HCT116 (cell line): ENCODE measurements at regions not wholly inside any gene's neighbourhood (a gene's known extent, or its start where the extent isn't known, plus 50 kb on each side); places are given as distances from the start of the nearest gene placed in this dataset.

Experiments
- ATAC-seq: fragments of 200-7000 bp; cut with Tn5 transposase; 2 replicates; pipeline ENCODE4 v1.9.1; 2020; ENCODE audit warnings: mild to moderate bottlenecking, moderate library complexity
- BruUV-seq: library from RNA; stranded (reverse); fragments of 400-500 nt; replicated peaks from 2 replicates; lab custom pipeline; 2021; lab: Mats Ljungman, UMichigan
- CTCF ChIA-PET: fragments of 300-600 bp; sonication (Branson Sonifier 250); formaldehyde crosslinking; loops from one replicate; lab custom pipeline; 2021; ENCODE audit warnings: antibody characterized with exemption; lab: Charles Lee
- POLR2A ChIA-PET: fragments of 300-600, 350-600 bp; sonication (Branson Sonifier 250); formaldehyde crosslinking; loops from one replicate; lab custom pipeline; 2021; ENCODE audit warnings: antibody characterized with exemption; lab: Charles Lee
- RAD21 ChIA-PET, 2 experiments: fragments of 300-600 bp; sonication (Branson Sonifier 250); formaldehyde crosslinking; loops; one replicate each; lab custom pipeline; 2023; ENCODE audit warnings: low total read pairs in 2 of 2; ENCODE audit not compliant: uncharacterized antibody in 2 of 2, unreplicated experiment in 2 of 2, low non-redundant PET in 1 of 2; lab: Charles Lee
- DNase-seq: peaks from one replicate; pipeline ENCODE4 v3.0.0-alpha.2; 2010; ENCODE audit warnings: low read depth, low spot score
- H2AFZ ChIP-seq: fragments of 200-600 bp; shearing (Covaris generic), sonication (generic); 2 replicates; pipeline ENCODE4 v1.6.1; 2017; ENCODE audit warnings: low read depth, mixed run types, mixed read lengths, antibody characterized with exemption, low read length; ENCODE audit not compliant: poor library complexity, severe bottlenecking
- H3K27ac ChIP-seq: 2 replicates; pipeline ENCODE4 v1.5.1; 2012; ENCODE audit warnings: low read depth, low read length
- H3K27me3 ChIP-seq: fragments of 200-600 bp; sonication (generic); 2 replicates; pipeline ENCODE4 v1.6.1; 2016; ENCODE audit warnings: mixed run types, low read length, mixed read lengths; ENCODE audit not compliant: insufficient read depth
- H3K36me3 ChIP-seq, 2 experiments: fragments of 200-500 bp in 1 of 2; fragments of 200-600 bp in 1 of 2; sonication (Bioruptor generic) in 1 of 2; sonication (generic) in 1 of 2; 2 replicates each; pipeline versions ENCODE4 v1.5.1 to v1.6.1; 2014 to 2016; ENCODE audit warnings: low read length in 2 of 2, inconsistent platforms in 1 of 2, mixed read lengths in 1 of 2, mixed run types in 1 of 2; ENCODE audit not compliant: insufficient read depth in 2 of 2, control insufficient read depth in 1 of 2
- H3K4me1 ChIP-seq, 2 experiments: fragments of 200-600 bp in 1 of 2; sonication (generic) in 1 of 2; 2 replicates each; pipeline versions ENCODE4 v1.5.1 to v1.6.1; 2012 to 2017; ENCODE audit warnings: low read length in 2 of 2, inconsistent platforms in 1 of 2, mild to moderate bottlenecking in 1 of 2, mixed read lengths in 1 of 2, mixed run types in 1 of 2, moderate library complexity in 1 of 2; ENCODE audit not compliant: insufficient read depth in 2 of 2, control insufficient read depth in 1 of 2
- H3K4me2 ChIP-seq: fragments of 200-600 bp; sonication (generic); 2 replicates; pipeline ENCODE4 v1.6.1; 2017; ENCODE audit warnings: mixed run types, low read length, mixed read lengths
- H3K4me3 ChIP-seq, 2 experiments: fragments of 200-600 bp in 1 of 2; sonication (generic) in 1 of 2; replicated peaks in 1 of 2; 2 replicates each; pipeline ENCODE4 v1.5.1; 2011 to 2016; ENCODE audit warnings: low read length in 2 of 2, control low read depth in 1 of 2, low read depth in 1 of 2, mild to moderate bottlenecking in 1 of 2, mixed read lengths in 1 of 2, mixed run types in 1 of 2
- H3K79me2 ChIP-seq: fragments of 200-600 bp; sonication (generic); 2 replicates; pipeline ENCODE4 v1.6.1; 2017; ENCODE audit warnings: mild to moderate bottlenecking, mixed run types, low read length, moderate library complexity, mixed read lengths; ENCODE audit not compliant: insufficient read depth
- H3K9ac ChIP-seq: fragments of 200-600 bp; sonication (generic); 2 replicates; pipeline ENCODE4 v1.6.1; 2016; ENCODE audit warnings: low read length, mixed read lengths
- H3K9me2 ChIP-seq: fragments of 200-600 bp; sonication (generic), shearing (Covaris generic); 2 replicates; pipeline ENCODE4 v1.6.1; 2017; ENCODE audit warnings: mixed run types, mild to moderate bottlenecking, moderate library complexity; ENCODE audit not compliant: insufficient read depth
- H3K9me3 ChIP-seq, 2 experiments: fragments of 200-500 bp in 1 of 2; fragments of 200-600 bp in 1 of 2; sonication (Bioruptor generic) in 1 of 2; sonication (generic) in 1 of 2; 2 replicates each; pipeline ENCODE4 v1.6.1; 2014 to 2017; ENCODE audit warnings: low read length in 2 of 2, mixed read lengths in 2 of 2, inconsistent platforms in 1 of 2, low read depth in 1 of 2, mild to moderate bottlenecking in 1 of 2, mixed run types in 1 of 2, moderate library complexity in 1 of 2; ENCODE audit not compliant: control insufficient read depth in 1 of 2, insufficient read depth in 1 of 2
- H4K20me1 ChIP-seq: fragments of 200-600 bp; sonication (generic), shearing (Covaris generic); 2 replicates; pipeline ENCODE4 v1.6.1; 2017; ENCODE audit warnings: mixed run types, mild to moderate bottlenecking, moderate library complexity; ENCODE audit not compliant: insufficient read depth
- CBX3 ChIP-seq: IDR thresholded peaks from 2 replicates; pipeline ENCODE4 v1.6.1; 2012; ENCODE audit warnings: low read depth
- CEBPB ChIP-seq: IDR thresholded peaks from 2 replicates; pipeline ENCODE4 v1.6.1; 2012; ENCODE audit warnings: low read depth
- ELF1 ChIP-seq: IDR thresholded peaks from 2 replicates; pipeline ENCODE4 v1.6.1; 2012; ENCODE audit warnings: low read depth, borderline replicate concordance
- JUND ChIP-seq: IDR thresholded peaks from 2 replicates; pipeline ENCODE4 v1.6.1; 2012
- SIN3A ChIP-seq: IDR thresholded peaks from 2 replicates; pipeline ENCODE4 v1.6.1; 2012; ENCODE audit warnings: low read depth
- SP1 ChIP-seq: IDR thresholded peaks from 2 replicates; pipeline ENCODE4 v1.6.1; 2012; ENCODE audit warnings: low read depth
- TCF7L2 ChIP-seq: IDR thresholded peaks from 2 replicates; pipeline ENCODE4 v1.7.0; 2011; ENCODE audit warnings: borderline replicate concordance, inconsistent platforms; ENCODE audit not compliant: insufficient read depth, insufficient read length; ENCODE audit errors: extremely low read depth
- ZFX ChIP-seq: fragments of 450-650 bp; IDR thresholded peaks from 2 replicates; pipeline ENCODE4 v1.6.1; 2017
- intact Hi-C: fragments of 100-400 bp; cut with micrococcal nuclease; formaldehyde crosslinking; loops from 2 replicates; pipeline ENCODE4 v1.10.0; 2022
- TF ChIP-seq, protein P1 (sequence below), 3 experiments: fragments of 200-600 bp in 1 of 3; sonication (generic) in 1 of 3; IDR thresholded peaks in 2 of 3; conservative IDR thresholded peaks in 1 of 3; 2 replicates each; pipeline ENCODE4 v1.5.1; 2012 to 2017; ENCODE audit warnings: low read depth in 2 of 3, low read length in 2 of 3, antibody characterized with exemption in 1 of 3, borderline replicate concordance in 1 of 3, control low read depth in 1 of 3, mild to moderate bottlenecking in 1 of 3, mixed read lengths in 1 of 3, mixed run types in 1 of 3, moderate library complexity in 1 of 3; ENCODE audit not compliant: insufficient read depth in 1 of 3
- TF ChIP-seq, protein P2 (sequence below): IDR thresholded peaks from 2 replicates; pipeline ENCODE4 v1.6.1; 2012; ENCODE audit warnings: low read depth

DNA sequence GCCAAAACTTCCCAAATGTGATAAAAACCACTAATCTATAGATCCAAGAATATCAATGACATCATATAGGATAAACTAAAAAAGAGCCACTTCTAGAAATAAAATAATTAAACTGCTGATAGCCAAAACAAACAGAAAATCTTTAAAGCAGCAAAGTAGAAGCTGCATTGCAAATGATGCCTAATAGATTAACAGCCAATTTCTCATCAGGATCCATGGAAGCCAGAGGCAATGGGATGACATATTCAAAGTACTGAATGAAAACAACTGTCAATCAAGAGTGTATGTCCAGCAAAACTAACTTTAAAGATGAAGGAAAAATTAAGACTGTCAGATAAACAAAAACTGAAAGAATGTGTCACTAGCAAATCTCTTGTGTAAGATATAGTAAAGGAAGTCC, 224.8 kb downstream of the PSAT1 start:
- no peak for DNase-seq
- no peak overlapping the region for H3K27ac ChIP-seq
- H3K9ac ChIP-seq, result no peak overlapping the region
- H3K4me3 ChIP-seq, result no peak overlapping the region
- no peaks in the 10 kb centered on the region for H3K4me1 ChIP-seq
- ChIA-PET POLR2A (no interaction called here), RAD21 (no interaction called here), CTCF (no interaction called here)
- intact Hi-C loops, result no loop called here
- no peaks in the 10 kb centered on the region for H3K9me2 ChIP-seq
- H3K79me2 ChIP-seq, result no peaks in the 10 kb centered on the region
- no TSS peak for BruUV-seq
- H3K9me3 ChIP-seq, result 0 out of 4 replicates have a peak, but pooled peaks cover 0 to 6% of the 10 kb centered on the region in 2 experiments
- no peak overlapping the region for H2AFZ ChIP-seq
- H4K20me1 ChIP-seq, result no peaks in the 10 kb centered on the region
- H3K36me3 ChIP-seq, result no peaks in the 10 kb centered on the region
- H3K27me3 ChIP-seq, result no peaks in the 10 kb centered on the region
- H3K4me2 ChIP-seq, result no peak overlapping the region
- ATAC-seq, result no peak
- TF ChIP-seq, protein P1, sequence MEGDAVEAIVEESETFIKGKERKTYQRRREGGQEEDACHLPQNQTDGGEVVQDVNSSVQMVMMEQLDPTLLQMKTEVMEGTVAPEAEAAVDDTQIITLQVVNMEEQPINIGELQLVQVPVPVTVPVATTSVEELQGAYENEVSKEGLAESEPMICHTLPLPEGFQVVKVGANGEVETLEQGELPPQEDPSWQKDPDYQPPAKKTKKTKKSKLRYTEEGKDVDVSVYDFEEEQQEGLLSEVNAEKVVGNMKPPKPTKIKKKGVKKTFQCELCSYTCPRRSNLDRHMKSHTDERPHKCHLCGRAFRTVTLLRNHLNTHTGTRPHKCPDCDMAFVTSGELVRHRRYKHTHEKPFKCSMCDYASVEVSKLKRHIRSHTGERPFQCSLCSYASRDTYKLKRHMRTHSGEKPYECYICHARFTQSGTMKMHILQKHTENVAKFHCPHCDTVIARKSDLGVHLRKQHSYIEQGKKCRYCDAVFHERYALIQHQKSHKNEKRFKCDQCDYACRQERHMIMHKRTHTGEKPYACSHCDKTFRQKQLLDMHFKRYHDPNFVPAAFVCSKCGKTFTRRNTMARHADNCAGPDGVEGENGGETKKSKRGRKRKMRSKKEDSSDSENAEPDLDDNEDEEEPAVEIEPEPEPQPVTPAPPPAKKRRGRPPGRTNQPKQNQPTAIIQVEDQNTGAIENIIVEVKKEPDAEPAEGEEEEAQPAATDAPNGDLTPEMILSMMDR (IDR thresholded peaks at IDR 0.05 in 2 of 3, conservative IDR thresholded peaks at IDR 0.05 in 1 of 3; ENCODE audit: borderline replicate concordance in 1 of 3, insufficient read depth in 1 of 3, low read depth in 2 of 3, low read length in 2 of 3), result no peak
- TF ChIP-seq ELF1, result no peak
- TF ChIP-seq, all 23 proteins: peak for 0

DNA sequence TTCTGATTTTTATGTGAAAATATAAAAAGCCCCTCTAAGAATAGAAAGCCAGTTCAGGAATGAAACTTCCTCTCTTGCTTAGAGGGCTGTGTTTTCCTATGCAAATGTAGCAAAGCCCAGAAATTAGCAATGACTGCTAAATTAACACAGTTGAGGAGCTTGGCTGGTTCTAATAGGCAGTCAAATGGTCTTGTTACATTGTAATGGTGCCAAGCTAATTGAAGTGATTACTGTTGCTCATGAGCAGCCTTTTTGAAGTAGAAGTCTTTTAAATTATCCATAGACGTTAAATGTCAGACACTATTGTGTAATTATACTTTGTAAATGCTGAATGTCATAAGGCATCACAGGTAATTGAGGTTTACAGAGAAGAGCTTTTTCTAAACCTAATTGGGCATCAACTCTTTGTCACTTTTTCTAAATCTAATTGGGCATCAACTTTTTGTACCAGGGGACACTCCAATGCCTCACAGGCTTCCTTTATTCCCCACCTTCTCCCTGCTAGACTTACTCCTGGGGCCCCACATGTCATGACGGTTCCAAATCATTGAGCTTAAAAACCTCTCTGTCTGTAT, 229.1 kb downstream of the PSAT1 start:
- RAD21 ChIA-PET, result no interaction called here
- intact Hi-C loops, result no loop called here
- CTCF ChIA-PET, result no interaction called here

More for the DNA sequence above, 229.1 kb downstream of the PSAT1 start:
- POLR2A ChIA-PET, result no interaction called here
- H3K9me2 ChIP-seq, result no peaks in the 10 kb centered on the region
- 0 out of 4 replicates have a peak, but pooled peaks cover 0 to 5% of the 10 kb centered on the region in 2 experiments for H3K9me3 ChIP-seq
- H3K4me2 ChIP-seq, result no peak overlapping the region
- no peak overlapping the region for H3K9ac ChIP-seq
- no peaks in the 10 kb centered on the region for H3K4me1 ChIP-seq
- H2AFZ ChIP-seq, result no peak overlapping the region
- no peak overlapping the region for H3K4me3 ChIP-seq
- H4K20me1 ChIP-seq, result no peaks in the 10 kb centered on the region
- no peaks in the 10 kb centered on the region for H3K79me2 ChIP-seq
- no peak for DNase-seq
- H3K36me3 ChIP-seq, result no peaks in the 10 kb centered on the region
- H3K27me3 ChIP-seq, result no peaks in the 10 kb centered on the region
- H3K27ac ChIP-seq, result no peak overlapping the region
- no TSS peak for BruUV-seq
- no peak for ATAC-seq
- TF ChIP-seq, protein P1 (IDR thresholded peaks at IDR 0.05 in 2 of 3, conservative IDR thresholded peaks at IDR 0.05 in 1 of 3; ENCODE audit: borderline replicate concordance in 1 of 3, insufficient read depth in 1 of 3, low read depth in 2 of 3, low read length in 2 of 3), result no peak
- TF ChIP-seq SIN3A, result no peak
- TF ChIP-seq CBX3, result no peak
- no peak for TF ChIP-seq SP1
- no peak for TF ChIP-seq TCF7L2
- no peak for TF ChIP-seq CEBPB
- TF ChIP-seq, protein P2, sequence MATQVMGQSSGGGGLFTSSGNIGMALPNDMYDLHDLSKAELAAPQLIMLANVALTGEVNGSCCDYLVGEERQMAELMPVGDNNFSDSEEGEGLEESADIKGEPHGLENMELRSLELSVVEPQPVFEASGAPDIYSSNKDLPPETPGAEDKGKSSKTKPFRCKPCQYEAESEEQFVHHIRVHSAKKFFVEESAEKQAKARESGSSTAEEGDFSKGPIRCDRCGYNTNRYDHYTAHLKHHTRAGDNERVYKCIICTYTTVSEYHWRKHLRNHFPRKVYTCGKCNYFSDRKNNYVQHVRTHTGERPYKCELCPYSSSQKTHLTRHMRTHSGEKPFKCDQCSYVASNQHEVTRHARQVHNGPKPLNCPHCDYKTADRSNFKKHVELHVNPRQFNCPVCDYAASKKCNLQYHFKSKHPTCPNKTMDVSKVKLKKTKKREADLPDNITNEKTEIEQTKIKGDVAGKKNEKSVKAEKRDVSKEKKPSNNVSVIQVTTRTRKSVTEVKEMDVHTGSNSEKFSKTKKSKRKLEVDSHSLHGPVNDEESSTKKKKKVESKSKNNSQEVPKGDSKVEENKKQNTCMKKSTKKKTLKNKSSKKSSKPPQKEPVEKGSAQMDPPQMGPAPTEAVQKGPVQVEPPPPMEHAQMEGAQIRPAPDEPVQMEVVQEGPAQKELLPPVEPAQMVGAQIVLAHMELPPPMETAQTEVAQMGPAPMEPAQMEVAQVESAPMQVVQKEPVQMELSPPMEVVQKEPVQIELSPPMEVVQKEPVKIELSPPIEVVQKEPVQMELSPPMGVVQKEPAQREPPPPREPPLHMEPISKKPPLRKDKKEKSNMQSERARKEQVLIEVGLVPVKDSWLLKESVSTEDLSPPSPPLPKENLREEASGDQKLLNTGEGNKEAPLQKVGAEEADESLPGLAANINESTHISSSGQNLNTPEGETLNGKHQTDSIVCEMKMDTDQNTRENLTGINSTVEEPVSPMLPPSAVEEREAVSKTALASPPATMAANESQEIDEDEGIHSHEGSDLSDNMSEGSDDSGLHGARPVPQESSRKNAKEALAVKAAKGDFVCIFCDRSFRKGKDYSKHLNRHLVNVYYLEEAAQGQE, result no peak
- no peak for TF ChIP-seq ZFX
- no peak for TF ChIP-seq JUND
